ENCODE measurements at regions not wholly inside any gene's neighbourhood (a gene's known extent, or its start where the extent isn't known, plus 50 kb on each side); places are given as distances from the start of the nearest gene placed in this dataset.

DNA sequence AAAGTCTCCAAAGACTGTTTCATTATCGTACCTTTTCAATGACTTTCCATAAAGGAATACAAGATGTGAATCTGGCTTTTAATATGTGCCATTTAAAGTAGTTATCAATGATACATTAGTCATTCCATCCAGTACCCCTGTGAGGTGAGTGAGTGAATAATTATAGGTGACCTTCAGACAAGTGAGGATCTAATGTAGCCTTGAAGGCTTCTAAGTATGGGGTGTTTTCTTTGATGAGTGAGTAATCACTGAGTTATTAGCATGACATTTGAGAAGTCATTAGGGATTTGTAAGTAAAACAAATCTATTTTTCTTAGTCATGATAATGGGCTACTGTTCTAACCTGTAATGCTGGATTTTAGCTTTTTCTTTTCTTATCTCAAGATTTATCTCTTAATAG, 831.4 kb downstream of the ADGRL2 start:
- DNase-seq (no peak), ATAC-seq (no peak)
- no peaks in the 10 kb centered on the region for H3K9me3 ChIP-seq
- no peak overlapping the region for H3K4me3 ChIP-seq
- intact Hi-C loops (cut with DNase I): no loop called here
- TF ChIP-seq POLR2A (IDR thresholded peaks at IDR 0.05): no peak
- TF ChIP-seq, protein P1, sequence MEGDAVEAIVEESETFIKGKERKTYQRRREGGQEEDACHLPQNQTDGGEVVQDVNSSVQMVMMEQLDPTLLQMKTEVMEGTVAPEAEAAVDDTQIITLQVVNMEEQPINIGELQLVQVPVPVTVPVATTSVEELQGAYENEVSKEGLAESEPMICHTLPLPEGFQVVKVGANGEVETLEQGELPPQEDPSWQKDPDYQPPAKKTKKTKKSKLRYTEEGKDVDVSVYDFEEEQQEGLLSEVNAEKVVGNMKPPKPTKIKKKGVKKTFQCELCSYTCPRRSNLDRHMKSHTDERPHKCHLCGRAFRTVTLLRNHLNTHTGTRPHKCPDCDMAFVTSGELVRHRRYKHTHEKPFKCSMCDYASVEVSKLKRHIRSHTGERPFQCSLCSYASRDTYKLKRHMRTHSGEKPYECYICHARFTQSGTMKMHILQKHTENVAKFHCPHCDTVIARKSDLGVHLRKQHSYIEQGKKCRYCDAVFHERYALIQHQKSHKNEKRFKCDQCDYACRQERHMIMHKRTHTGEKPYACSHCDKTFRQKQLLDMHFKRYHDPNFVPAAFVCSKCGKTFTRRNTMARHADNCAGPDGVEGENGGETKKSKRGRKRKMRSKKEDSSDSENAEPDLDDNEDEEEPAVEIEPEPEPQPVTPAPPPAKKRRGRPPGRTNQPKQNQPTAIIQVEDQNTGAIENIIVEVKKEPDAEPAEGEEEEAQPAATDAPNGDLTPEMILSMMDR (IDR thresholded peaks at IDR 0.05): no peak
- no peaks in the 10 kb centered on the region for H3K27me3 ChIP-seq
- 72 to 85% (median 74%) methylated on average over 1 of the region's 1 CpG for WGBS, 4 donors
- H3K36me3 ChIP-seq: no peaks in the 10 kb centered on the region
- no peaks in the 10 kb centered on the region for H3K4me1 ChIP-seq
- H3K27ac ChIP-seq: no peak overlapping the region

DNA sequence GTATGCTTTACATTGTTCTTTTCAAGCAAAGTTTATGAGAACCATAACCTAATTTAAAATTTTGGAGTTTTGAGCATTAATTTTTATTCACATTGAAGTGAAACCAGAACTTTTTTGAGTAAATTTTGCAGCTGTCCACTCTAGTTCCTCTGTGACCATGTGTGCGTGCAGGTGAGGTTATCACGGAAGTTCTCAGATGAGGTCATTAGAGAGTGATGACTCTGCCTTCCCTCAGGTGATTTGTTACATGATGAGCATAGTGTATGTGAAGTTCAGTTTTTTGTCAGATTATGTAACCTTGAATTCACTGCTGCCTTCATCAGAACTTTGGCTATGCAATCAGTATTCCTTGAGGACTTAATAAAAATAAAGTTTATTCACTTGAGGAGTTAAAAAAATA, 828.2 kb downstream of the ADGRL2 start:
- Histone ChIP-seq H3K27me3 (no peaks in the 10 kb centered on the region), H3K9me3 (peaks cover 0 to 19% (median 8%) of the 10 kb centered on the region in 12 donors), H3K4me1 (no peaks in the 10 kb centered on the region), H3K4me3 (no peak overlapping the region), H3K27ac (no peak overlapping the region), H3K36me3 (no peaks in the 10 kb centered on the region)
- WGBS, 4 donors: 96 to 100% (median 96%) methylated on average over 2 of the region's 2 CpGs
- intact Hi-C loops (cut with DNase I): no loop called here
- DNase-seq: no peak
- no peak for ATAC-seq
- TF ChIP-seq POLR2A (IDR thresholded peaks at IDR 0.05): no peak
- TF ChIP-seq, protein P1 (IDR thresholded peaks at IDR 0.05): no peak

DNA sequence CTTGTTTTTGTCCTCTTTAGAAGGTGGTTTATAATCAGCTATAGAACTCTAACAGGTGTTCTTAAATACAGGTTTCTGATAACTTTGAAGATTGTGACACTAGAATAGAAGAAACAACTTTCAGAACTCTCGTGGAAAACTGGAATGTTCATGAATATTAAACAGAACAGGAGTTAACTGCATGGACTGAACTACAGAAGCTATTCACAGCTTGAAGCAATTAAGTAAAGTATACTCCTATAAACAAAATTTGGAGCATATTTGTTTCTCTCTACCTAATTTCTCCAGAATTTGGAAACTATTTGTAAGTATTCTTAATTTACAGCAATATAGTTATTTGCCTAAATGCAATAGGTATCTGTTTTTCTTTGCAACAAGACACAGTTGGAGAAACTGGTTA, 824.8 kb downstream of the ADGRL2 start:
- no peaks in the 10 kb centered on the region for H3K36me3 ChIP-seq
- no peak for DNase-seq
- intact Hi-C loops (cut with DNase I): no loop called here

DNA sequence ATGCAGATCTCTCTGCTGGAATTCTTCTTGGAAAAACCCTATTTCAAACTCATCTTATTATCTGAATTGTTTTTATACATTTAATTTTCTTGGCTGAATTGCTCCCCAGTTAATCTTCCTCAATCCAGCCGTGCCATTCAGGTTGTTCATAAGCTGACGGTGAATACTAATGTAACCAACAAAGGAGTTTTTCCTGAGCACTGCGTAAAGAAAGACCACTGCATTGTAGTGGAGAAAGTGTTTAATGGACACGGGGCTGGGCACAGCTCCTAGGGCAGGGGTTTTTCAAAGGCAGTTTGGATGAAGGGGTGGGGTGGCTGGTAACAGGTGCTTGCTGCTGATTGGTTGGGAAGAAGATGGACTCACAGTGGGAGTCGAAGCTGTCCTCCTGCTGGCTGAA, 820.3 kb downstream of the ADGRL2 start:
- ATAC-seq (no peak), DNase-seq (no peak)
- Histone ChIP-seq H3K9me3 (peaks cover 0 to 15% (median 7%) of the 10 kb centered on the region in 12 donors), H3K27me3 (no peaks in the 10 kb centered on the region), H3K4me3 (no peak overlapping the region), H3K36me3 (no peaks in the 10 kb centered on the region), H3K4me1 (no peaks in the 10 kb centered on the region), H3K27ac (no peak overlapping the region)
- WGBS, 4 donors: 86 to 94% (median 90%) methylated on average over 5 of the region's 5 CpGs
- no peak for TF ChIP-seq POLR2A (IDR thresholded peaks at IDR 0.05)
- TF ChIP-seq, protein P1 (IDR thresholded peaks at IDR 0.05): no peak
- intact Hi-C loops (cut with DNase I): no loop called here

More for the DNA sequence above, 824.8 kb downstream of the ADGRL2 start:
- Histone ChIP-seq H3K27me3 (no peaks in the 10 kb centered on the region), H3K4me3 (no peak overlapping the region), H3K9me3 (peaks cover 0 to 19% (median 8%) of the 10 kb centered on the region in 12 donors), H3K27ac (no peak overlapping the region), H3K4me1 (no peaks in the 10 kb centered on the region)
- TF ChIP-seq, protein P1 (IDR thresholded peaks at IDR 0.05): no peak
- no peak for TF ChIP-seq POLR2A (IDR thresholded peaks at IDR 0.05)
- ATAC-seq: no peak
- WGBS, 4 donors: 84 to 93% (median 89%) methylated on average over 1 of the region's 1 CpG
